Fibroblast of gingiva (primary cell): ENCODE measurements at regions not wholly inside any gene's neighbourhood (a gene's known extent, or its start where the extent isn't known, plus 50 kb on each side); places are given as distances from the start of the nearest gene placed in this dataset.
A peak's percentile ranks its signal among the peaks of the same experiment; 100 is the strongest.
"Not testable (repeated sequence)": the region's sequence is repeated elsewhere in the genome, so short reads cannot be mapped to it uniquely, and the experiment has no call there.

Experiments
- DNase-seq: peaks from one replicate; pipeline ENCODE4 v3.0.0-alpha.2; 2011; ENCODE audit warnings: low read depth

- DNase-seq, result no peak
These were observed 270.5 kb upstream of the ARSJ start for GRCh38 chr4:114249976-114250375.

GRCh38 chr4:114250439-114250891 is 271.0 kb upstream of the ARSJ start:
- DNase-seq, result peak; percentile 80

- DNase-seq, result no peak
These were observed 271.6 kb upstream of the ARSJ start for GRCh38 chr4:114251020-114251419.

GRCh38 chr4:114252499-114252898 is 273.1 kb upstream of the ARSJ start:
- no peak for DNase-seq

DNA sequence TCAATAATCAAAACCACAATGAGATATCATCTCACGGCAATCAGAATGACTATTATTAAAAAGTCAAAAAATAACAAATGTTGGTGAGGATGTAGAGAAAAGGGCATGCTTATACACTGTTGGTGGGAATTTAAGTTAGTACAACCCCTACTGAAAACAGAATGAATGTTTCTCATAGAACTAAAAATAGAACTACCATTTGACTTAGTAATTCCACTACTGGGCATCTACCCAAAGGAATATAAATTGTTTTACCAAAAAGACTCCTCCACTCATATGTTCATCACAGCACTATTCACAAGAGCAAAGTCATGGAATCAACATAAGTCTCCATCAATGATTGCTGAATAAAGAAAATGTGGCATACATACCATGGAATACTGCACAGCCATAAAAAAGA is 278.1 kb upstream of the ARSJ start:
- peak; percentile 41 for DNase-seq

DNA sequence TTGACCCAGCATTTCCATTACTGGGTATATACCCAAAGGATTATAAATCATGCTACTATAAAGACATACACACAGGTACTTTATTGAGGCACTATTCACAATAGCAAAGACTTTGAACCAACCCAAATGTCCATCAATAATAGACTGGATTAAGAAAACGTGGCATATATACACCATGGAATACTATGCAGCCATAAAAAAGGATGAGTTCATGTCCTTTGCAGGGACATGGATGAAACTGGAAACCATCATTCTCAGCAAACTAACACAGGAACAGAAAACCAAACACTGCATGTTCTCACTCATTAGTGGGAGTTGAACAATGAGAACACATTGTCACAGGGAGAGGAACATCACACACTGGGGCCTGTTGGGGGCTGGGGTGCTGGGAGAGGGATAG is 283.0 kb upstream of the ARSJ start:
- DNase-seq, result not testable (repeated sequence)

DNA sequence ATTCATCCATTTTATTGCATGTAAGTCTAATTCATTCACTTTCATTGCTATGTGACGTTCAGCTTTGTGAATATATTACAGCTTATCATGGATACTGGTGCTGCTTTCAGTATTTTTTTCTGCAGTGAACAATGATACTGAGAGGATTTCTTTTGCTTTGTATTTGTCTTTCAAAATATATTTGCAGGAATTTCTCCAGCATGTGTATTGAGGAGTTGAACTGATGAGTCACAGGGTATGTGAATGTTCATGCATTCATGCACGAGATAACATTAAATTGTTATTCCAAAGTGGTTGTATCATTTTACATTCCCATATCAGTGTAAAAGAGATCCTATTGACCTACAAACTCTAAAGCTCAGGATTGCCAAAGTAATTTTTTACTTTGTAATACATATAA is 283.8 kb upstream of the ARSJ start:
- DNase-seq, result no peak

GRCh38 chr4:114264452-114264851 is 285.0 kb upstream of the ARSJ start:
- DNase-seq, result no peak

DNA sequence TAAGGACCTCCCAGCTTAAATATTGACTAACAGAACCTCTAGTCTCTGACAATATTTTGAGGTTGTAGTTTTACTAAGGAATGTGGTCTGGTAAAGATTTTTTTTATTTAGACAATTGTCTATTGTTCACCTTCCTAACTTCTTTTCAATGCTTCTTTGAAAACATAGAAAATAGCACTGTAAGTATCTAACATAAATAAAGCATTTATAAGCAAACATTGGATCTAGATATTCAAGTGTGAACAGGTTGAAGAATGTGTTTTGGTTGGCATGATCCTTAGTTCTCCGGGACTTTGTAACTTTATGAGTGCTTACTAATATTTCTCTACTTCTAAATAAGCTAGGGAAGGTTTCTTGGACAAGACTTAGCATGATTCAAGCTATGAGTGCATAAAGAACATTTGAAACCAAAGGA is 285.4 kb upstream of the ARSJ start:
- no peak for DNase-seq

GRCh38 chr4:114265342-114265741 is 285.9 kb upstream of the ARSJ start:
- DNase-seq, result no peak

- DNase-seq, result peak; percentile 47
These were observed 288.5 kb upstream of the ARSJ start for GRCh38 chr4:114267976-114268375.

DNA sequence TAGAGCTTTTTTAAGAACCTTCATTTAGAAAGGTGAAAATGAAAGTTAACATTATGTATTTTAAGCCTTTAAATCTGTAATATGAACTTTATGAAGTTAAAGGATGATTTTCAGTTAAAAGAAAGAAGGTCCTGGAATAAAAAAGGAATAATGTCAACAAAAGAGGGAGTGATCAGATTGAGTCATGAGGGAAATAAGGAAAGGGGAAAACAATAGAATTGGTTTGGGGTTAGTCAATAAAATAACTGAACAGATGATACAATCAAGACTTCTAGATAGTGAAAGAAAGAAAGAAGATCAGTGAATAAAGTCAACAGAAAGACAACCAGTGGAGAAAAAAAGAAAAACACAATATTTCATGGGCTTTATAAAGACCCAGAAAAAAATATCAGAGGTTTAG is 291.6 kb upstream of the ARSJ start:
- no peak for DNase-seq

- peak; percentile 94 for DNase-seq
These were observed 292.8 kb upstream of the ARSJ start for GRCh38 chr4:114272226-114272625.

DNA sequence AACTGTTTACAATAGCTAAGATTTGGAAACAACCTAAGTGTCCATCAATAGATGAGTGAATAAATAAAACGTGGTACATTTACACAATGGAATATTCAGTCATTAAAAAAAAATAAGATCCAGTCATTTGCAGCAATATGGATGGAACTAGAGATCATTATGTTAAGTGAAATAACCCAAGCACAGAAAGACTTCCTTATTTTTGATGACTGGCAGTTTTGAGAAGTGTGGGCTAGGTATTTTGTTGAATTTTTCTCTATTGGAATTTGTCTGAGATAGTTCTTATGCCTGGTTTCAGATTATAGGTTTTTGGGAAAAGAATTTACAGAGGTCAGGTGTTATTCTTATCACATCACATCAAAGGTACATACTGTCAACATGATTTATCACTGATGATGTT is 293.8 kb upstream of the ARSJ start:
- no peak for DNase-seq

GRCh38 chr4:114277690-114278089 is 298.2 kb upstream of the ARSJ start:
- DNase-seq, result peak; percentile 29

GRCh38 chr4:114279066-114279465 is 299.6 kb upstream of the ARSJ start:
- no peak for DNase-seq

DNA sequence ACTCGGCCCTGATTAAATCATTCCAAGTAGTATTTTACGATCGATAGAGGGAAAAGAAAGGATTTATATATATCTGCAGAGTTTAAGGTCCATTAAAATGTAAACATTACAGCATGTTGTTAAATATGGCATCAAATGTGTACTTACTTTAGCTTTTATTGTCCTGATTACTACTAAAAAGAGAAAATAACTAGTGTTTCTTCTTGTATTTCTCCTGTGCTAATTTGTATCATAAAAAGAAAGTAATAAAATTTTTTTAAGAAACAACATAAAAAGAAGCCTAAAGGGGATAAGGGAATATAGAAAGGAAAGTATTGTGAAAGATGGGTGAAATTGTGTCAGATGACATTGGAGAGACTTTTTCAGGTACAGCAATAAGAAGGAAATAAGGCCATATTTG is 300.3 kb upstream of the ARSJ start:
- no peak for DNase-seq

GRCh38 chr4:114280645-114281044 is 301.2 kb upstream of the ARSJ start:
- no peak for DNase-seq

DNA sequence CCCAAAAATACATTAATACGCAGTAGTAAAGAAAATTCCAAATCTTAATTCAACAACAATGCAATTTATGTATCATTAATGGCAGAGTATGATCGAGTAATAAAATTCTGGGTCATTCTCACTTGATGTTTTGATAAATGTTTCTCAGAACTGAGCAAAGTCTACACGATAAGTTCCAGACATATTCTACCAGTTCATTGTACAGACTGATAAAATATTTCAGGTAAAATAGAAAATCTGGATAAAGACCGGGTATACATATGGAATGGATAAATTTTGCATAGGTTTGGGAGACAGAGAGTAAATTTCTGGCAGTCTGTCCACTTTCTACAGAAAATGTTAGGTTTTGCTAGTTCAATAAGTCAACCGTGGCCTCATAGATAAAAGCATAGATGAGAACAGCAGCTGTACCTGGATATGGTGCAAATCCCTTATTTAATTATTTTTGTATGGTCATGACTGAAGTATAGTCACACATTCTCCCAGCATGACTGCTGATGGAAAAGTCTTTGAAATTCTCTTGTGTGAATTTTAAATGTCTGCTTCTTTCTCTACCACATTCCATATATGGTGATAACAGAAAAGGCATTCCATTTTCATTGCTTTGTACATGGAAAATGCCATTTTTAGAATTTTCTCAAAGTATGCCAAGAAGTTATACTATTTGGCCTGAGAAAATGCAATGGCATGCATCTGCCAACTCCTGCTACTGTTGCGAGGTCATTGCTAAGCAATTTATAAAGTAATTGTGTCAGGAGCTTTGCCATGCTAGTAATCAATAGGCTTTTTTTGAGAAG is 301.9 kb upstream of the ARSJ start:
- DNase-seq, result peak; percentile 77

DNA sequence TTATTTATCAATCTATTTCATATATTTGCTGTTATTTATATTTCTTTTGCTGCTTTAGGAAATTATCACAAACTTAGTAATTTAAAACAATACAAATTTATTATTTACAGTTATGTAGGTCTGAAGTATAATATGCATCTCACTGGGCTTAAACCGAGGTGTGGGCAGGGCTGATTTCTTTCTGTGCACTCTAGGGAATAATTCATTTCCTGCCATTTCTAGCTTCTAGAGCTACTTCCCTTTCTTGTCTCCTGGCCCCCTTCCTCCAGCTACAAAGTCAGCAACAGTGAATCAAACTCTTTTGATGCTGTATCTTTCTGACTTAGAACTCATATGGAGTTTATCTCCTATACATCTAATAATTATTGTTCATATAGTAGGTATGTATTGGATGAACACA is 303.5 kb upstream of the ARSJ start:
- DNase-seq, result no peak

GRCh38 chr4:114284629-114285028 is 305.2 kb upstream of the ARSJ start:
- DNase-seq, result no peak

DNA sequence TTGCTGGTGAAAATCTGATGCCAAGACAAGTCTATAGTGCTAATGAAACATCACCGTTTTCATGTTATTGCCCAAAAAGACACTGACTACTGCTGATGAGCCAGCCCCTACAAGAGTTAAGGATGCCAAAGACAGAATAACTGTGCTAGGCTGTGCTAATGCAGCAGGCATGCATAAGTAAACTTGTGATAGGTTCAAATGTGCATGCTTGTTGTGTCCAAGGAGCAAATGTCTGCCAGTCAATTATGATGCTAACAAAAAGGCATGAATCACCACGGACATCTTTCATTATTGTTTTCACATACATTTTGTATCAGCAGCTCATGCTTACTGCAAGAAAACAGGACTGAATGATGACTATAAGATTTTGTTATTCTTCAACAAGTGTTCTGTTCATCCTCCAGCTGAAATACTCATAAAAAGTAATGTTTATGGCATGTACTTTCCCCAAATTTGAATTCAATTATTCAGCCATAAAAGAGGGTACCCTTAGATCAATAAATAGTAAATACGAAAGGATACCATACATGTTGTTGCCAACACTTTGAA is 306.9 kb upstream of the ARSJ start:
- peak; percentile 34 for DNase-seq

DNA sequence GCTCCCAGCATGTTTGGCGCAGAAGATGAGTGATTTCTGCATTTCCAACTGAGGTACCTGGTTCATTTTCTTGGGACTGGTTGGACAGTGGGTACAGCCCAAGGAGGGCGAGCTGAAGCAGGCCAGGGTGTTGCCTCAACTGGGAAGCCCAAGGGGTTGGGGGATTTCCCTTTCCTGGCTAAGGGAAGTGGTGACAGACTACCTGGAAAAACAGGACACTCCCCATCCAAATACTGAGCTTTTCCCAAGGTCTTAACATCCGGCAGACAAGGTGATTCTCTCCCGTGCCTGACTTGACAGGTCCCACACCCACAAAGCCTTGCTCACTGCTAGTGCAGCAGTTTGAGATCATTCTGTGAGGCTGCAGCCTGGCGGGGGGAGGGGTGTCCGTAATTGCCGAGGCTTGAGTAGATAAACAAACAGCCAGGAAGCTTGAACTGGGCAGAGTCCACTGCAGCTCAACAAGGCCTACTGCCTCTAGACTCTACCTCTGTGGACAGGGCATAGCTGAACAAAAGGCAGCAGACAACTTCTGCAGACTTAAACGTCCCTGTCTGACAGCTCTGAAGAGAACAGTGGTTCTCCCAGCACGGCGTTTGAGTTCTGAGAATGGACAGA is 307.7 kb upstream of the ARSJ start:
- no peak for DNase-seq
